ENCODE measurements at regions not wholly inside any gene's neighbourhood (a gene's known extent, or its start where the extent isn't known, plus 50 kb on each side); places are given as distances from the start of the nearest gene placed in this dataset.

DNA sequence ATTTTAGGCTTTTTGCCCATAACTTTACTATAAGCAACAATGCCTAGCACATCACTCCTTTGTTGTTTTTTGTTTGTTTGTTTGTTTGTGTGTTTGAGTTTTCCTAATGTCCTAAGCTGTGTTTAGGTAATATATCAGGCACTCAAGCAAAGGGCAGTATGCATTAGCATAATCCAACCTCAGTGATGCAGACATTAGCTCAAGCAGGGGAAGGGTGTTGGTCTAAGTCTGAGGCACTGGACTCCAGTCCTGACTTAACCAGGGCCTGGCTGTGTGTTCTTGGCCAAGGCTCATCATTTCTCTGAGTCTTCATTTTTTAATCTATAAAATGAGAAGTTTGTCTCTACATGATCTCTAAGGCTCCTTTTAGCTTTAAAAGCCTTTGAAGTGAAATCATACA, 65.9 kb upstream of the RFC3 start:
- CTCF ChIA-PET: no interaction called here
- DNase-seq (ENCODE audit: low spot score): no peak
- POLR2A ChIA-PET (ENCODE audit: low non-redundant PET): no interaction called here
- TF ChIP-seq, protein P1, sequence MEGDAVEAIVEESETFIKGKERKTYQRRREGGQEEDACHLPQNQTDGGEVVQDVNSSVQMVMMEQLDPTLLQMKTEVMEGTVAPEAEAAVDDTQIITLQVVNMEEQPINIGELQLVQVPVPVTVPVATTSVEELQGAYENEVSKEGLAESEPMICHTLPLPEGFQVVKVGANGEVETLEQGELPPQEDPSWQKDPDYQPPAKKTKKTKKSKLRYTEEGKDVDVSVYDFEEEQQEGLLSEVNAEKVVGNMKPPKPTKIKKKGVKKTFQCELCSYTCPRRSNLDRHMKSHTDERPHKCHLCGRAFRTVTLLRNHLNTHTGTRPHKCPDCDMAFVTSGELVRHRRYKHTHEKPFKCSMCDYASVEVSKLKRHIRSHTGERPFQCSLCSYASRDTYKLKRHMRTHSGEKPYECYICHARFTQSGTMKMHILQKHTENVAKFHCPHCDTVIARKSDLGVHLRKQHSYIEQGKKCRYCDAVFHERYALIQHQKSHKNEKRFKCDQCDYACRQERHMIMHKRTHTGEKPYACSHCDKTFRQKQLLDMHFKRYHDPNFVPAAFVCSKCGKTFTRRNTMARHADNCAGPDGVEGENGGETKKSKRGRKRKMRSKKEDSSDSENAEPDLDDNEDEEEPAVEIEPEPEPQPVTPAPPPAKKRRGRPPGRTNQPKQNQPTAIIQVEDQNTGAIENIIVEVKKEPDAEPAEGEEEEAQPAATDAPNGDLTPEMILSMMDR (conservative IDR thresholded peaks at IDR 0.05; ENCODE audit: low read depth): no peak
- no peak overlapping the region for H3K27ac ChIP-seq

DNA sequence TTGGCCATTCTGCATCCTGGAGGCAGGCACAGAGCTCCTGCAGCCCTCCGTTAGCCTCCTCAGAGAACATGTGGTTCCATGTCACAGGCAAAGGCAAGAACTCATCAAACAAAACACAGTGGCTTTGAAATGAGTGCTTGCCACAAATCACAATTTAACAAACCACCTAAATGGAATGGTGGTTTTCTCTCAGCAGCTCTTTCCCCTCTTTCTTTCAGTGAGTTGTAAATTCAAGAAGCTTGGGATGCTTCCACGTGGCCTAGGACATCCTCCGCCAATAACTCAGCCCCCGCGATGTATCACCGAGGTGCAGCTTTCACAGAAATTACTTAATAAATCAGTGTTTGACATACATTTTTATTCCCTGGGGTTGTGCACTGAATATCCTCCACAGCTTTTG, 65.4 kb upstream of the RFC3 start:
- TF ChIP-seq, protein P1 (conservative IDR thresholded peaks at IDR 0.05; ENCODE audit: low read depth): no peak
- DNase-seq (ENCODE audit: low spot score): no peak
- H3K27ac ChIP-seq: no peak overlapping the region
- ChIA-PET CTCF (no interaction called here), POLR2A (ENCODE audit: low non-redundant PET) (no interaction called here)

DNA sequence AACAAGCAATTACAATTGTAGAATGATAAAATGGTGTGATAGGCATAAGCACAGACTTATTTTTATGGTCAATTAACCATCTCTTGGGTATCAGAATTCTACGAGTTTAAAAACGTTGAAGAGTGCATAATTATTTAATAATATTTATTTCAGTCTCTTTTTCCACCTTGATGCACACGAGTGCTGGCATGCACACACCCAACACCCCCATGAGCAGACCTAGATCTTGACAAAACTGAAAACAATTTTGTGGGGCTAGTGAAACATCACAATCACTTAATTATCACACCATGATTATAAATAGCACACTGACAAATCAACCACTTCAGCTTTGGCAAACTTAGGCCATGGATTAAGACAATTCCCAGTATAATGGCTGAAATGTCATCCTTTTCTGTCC, 61.0 kb upstream of the RFC3 start:
- ChIA-PET CTCF (no interaction called here), POLR2A (ENCODE audit: low non-redundant PET) (no interaction called here)
- no peak overlapping the region for H3K27ac ChIP-seq
- TF ChIP-seq, protein P1 (conservative IDR thresholded peaks at IDR 0.05; ENCODE audit: low read depth): no peak
- no peak for DNase-seq (ENCODE audit: low spot score)

DNA sequence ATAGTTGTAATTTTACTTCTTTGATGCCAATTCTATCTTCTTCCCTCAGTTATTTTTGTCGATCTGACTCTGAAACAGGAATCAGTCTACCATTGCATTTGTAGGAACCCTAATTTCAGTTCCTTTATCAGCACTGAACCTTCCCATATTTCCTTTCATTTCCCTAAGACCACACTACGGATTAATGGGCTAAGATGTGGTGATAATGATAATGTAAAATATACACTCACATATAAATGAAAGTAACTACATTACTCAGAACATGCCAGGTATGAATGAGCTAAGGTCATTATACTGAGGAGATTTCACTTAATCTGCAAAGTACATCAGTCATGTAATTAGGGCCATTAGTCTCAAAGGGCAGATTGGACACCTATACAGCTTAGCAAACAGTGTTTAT, 60.2 kb upstream of the RFC3 start:
- ChIA-PET POLR2A (ENCODE audit: low non-redundant PET) (no interaction called here), CTCF (no interaction called here)
- H3K27ac ChIP-seq: no peak overlapping the region
- no peak for DNase-seq (ENCODE audit: low spot score)
- TF ChIP-seq, protein P1 (conservative IDR thresholded peaks at IDR 0.05; ENCODE audit: low read depth): no peak

DNA sequence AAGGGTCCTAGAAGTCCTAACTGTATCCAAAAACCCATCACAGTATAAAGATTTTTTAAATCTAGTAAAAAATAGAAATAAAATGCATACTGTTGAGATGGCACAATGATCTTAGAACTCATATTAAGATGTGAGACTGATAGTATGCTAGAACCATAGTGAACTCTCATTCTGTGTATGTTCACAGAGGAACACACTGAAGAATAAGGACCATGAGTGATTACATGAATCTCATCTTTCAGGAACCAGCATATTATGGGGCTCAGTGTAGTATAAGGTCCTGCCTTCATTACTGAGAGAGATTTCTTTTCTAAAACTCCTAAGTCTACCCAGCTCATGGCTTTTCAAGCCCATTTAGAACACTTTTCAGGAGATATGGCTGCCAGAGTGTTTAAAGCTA, 59.8 kb upstream of the RFC3 start:
- ChIA-PET CTCF (no interaction called here), POLR2A (ENCODE audit: low non-redundant PET) (no interaction called here)
- TF ChIP-seq, protein P1 (conservative IDR thresholded peaks at IDR 0.05; ENCODE audit: low read depth): no peak
- no peak for DNase-seq (ENCODE audit: low spot score)
- no peak overlapping the region for H3K27ac ChIP-seq

DNA sequence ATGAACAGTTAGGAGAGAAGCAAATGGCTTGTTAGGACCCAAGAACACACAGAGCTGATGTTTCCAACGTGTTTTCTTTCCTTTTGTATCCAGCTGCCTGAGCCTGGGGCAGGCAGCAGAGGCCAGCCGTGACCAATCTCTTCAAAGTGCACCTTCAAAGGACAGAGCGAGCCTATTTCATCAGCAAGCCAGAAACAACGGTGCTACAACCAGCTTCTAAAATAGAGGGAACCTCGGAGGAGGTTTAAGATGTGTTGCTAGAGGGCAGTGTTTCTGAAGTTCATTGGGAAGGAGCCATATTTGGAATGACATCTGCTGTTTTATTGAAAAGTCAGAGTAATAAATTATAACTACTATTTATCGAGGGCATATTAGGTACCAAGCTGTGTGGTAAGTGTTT, 56.2 kb upstream of the RFC3 start:
- POLR2A ChIA-PET (ENCODE audit: low non-redundant PET): no interaction called here
- TF ChIP-seq, protein P1 (conservative IDR thresholded peaks at IDR 0.05; ENCODE audit: low read depth): no peak
- DNase-seq (ENCODE audit: low spot score): peak; percentile 8
- no peak overlapping the region for H3K27ac ChIP-seq
- CTCF ChIA-PET: interaction anchor here (1.0 kb wide), 1 partner anchor 26 kb away, joined by 4 read pairs; no protein-coding TSS in a partner anchor

DNA sequence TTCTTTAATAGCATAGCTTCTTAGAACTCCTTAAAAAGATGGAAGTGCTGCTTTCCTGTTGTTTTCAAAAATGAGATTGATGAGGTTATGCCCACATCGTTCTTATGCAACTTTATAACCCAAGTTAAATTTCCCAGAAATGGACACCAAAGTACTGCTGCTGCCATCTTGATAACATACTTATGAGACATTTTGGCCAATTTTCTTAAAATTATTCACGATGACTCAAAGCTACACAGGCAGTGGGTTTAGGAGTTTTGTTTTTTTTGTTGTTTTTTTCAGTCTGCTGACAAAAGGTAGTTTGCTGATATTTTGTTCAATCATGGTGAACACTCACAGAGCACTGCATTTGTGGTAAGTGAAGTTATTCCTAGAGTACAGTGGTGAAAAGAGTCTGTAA, 54.9 kb upstream of the RFC3 start:
- TF ChIP-seq, protein P1 (conservative IDR thresholded peaks at IDR 0.05; ENCODE audit: low read depth): no peak
- DNase-seq (ENCODE audit: low spot score): no peak
- CTCF ChIA-PET: no interaction called here
- H3K27ac ChIP-seq: no peak overlapping the region
- POLR2A ChIA-PET (ENCODE audit: low non-redundant PET): no interaction called here
